Activated T-helper 1 cell treated with anti-CD3 and anti-CD28 coated beads, Interleukin-12 subunit alpha, Interleukin-12 subunit beta, Interleukin-2, Interleukin-4 antibody, amounts not matched to agents 30 ng/mL and 10 ng/mL and 1 ng/mL, durations not matched to agents 14 hours and 24 hours and 36 hours (primary cell): ENCODE measurements at regions not wholly inside any gene's neighbourhood (a gene's known extent, or its start where the extent isn't known, plus 50 kb on each side); places are given as distances from the start of the nearest gene placed in this dataset.
"Not testable (repeated sequence)": the region's sequence is repeated elsewhere in the genome, so short reads cannot be mapped to it uniquely, and the experiment has no call there.

Source experiments
- DNase-seq: peaks from one replicate; pipeline ENCODE4 v3.0.0; 2021; ENCODE audit warnings: low spot score
- H3K27ac Mint-ChIP-seq: one replicate; pipeline ENCODE4 v1.8.0; 2021; ENCODE audit warnings: mild to moderate bottlenecking, mixed read lengths
- H3K27me3 Mint-ChIP-seq: one replicate; pipeline ENCODE4 v1.8.0; 2022; ENCODE audit warnings: mild to moderate bottlenecking, moderate library complexity, mixed read lengths; ENCODE audit not compliant: insufficient read depth
- H3K36me3 Mint-ChIP-seq: one replicate; pipeline ENCODE4 v1.8.0; 2021; ENCODE audit warnings: low read depth, mixed read lengths
- H3K4me1 Mint-ChIP-seq: one replicate; pipeline ENCODE4 v1.8.0; 2021; ENCODE audit warnings: low read depth, mixed read lengths
- H3K4me3 Mint-ChIP-seq: one replicate; pipeline ENCODE4 v1.8.0; 2021; ENCODE audit warnings: mild to moderate bottlenecking, moderate library complexity, mixed read lengths
- H3K9me3 Mint-ChIP-seq: one replicate; pipeline ENCODE4 v1.8.0; 2021; ENCODE audit warnings: mixed read lengths
- intact Hi-C: fragments of 100-400 bp; cut with micrococcal nuclease; formaldehyde crosslinking; loops from one replicate; pipeline ENCODE4 v1.15.1; 2024

DNA sequence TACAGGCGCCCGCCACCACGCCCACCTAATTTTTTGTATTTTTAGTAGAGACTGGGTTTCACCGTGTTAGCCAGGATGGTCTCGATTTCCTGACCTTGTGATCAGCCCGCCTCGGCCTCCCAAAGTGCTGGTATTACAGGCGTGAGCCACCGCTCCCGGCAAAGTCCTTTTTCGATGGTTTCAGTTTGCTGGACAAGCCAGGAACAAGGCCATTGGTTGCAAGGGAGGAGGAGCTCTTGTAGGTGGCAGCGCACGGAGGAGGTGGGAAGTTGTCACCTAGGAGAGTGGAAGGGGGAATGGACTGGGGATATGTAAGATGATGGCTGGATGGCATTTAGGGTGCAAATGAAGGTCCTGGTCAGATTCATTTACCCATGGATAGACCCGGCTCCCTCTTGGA is 218.5 kb upstream of the ATP6AP2 start:
- H3K36me3 Mint-ChIP-seq, H3K27ac Mint-ChIP-seq, H3K4me1 Mint-ChIP-seq, DNase-seq, H3K27me3 Mint-ChIP-seq, H3K4me3 Mint-ChIP-seq, H3K9me3 Mint-ChIP-seq, intact Hi-C loops: not testable (repeated sequence)

DNA sequence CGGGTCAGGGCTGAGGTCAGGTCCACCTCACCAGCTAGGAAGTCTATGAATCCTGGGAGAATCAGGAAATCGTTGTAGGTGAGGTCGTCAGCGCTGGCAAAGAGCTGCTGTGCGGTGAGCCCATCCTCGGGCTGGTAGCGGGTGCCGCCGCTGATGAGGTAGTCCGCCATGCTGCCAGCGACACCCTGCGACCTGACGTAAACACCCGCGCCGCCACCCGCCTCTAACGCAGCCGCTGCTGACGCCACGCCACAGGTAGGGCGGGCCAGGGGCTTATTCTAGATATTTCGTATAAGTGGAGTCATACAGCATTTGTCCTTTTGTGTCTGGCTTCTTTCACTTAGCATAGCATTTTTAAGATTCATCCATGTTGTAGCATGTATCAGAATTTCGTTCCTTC is 220.2 kb upstream of the ATP6AP2 start:
- no peak overlapping the region for H3K4me3 Mint-ChIP-seq
- H3K4me1 Mint-ChIP-seq: no peaks in the 10 kb centered on the region
- intact Hi-C loops: no loop called here
- H3K27me3 Mint-ChIP-seq: peaks cover 2% of the 10 kb centered on the region
- no peaks in the 10 kb centered on the region for H3K36me3 Mint-ChIP-seq
- no peak overlapping the region for H3K27ac Mint-ChIP-seq
- no peaks in the 10 kb centered on the region for H3K9me3 Mint-ChIP-seq
- no peak for DNase-seq

DNA sequence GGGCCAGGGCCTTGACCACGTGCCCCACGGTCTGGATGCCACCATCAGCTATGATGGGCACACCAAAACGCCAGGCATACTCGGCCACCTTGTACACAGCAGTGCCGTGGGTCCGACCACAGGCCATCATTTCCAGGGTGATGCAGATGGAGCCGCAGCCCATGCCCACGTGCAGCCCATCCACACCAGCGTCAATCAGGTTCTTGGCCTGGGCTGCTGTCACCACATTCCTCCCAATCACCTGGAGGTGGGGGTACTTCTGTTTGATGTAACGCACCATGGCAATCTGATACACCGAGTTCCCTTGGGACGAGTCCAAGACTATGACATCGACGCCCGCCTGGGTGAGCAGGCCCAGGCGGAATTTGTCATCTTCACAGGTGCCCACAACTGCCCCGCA is 221.2 kb upstream of the ATP6AP2 start:
- intact Hi-C loops: no loop called here
- no peak for DNase-seq
- Mint-ChIP-seq H3K27me3 (peaks cover 2% of the 10 kb centered on the region), H3K4me3 (no peak overlapping the region), H3K9me3 (no peaks in the 10 kb centered on the region), H3K36me3 (no peaks in the 10 kb centered on the region), H3K27ac (no peak overlapping the region), H3K4me1 (no peaks in the 10 kb centered on the region)

DNA sequence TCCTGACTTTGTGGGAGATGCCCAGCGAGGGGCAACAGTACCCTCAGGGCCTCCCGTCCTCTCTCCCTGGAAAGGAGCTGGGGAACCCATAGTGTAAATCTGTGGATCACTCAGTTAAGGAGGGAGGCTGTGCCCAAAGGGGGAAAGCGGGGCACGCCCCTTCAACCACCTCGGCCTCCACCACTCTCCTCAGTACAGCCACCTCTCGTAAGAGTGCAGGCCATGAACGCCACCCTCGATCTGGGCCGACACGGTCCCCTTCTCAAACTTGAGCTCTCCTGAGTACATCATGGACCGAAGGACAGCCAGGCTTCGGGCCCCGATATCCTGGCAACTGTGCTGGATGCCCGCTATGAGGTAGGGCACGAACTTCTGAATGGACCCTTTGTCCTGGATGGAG is 221.8 kb upstream of the ATP6AP2 start:
- Mint-ChIP-seq H3K27ac (no peak overlapping the region), H3K9me3 (no peaks in the 10 kb centered on the region), H3K4me1 (no peaks in the 10 kb centered on the region), H3K4me3 (no peak overlapping the region), H3K36me3 (no peaks in the 10 kb centered on the region), H3K27me3 (peaks cover 2% of the 10 kb centered on the region)
- DNase-seq: no peak
- intact Hi-C loops: no loop called here

DNA sequence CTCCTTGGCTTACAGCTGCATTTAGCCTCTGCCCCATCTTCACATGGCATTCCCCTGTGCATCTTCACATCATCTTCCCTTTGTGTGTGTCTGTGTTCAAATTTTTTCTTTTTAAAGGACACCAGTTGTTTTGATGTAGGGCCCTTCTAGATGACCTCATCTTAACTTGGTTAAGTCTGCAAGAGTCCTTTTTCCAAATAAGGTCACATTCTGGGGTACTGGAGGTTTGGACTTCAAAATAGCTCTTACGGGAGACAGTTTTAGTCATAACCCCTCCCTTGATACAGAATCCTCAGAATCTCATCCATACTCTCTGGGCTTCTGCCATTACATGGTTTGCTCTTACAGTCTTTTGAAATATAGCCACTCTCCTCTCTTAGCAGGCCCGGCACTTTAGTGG is 231.5 kb upstream of the ATP6AP2 start:
- intact Hi-C loops: no loop called here
- H3K4me1 Mint-ChIP-seq: no peaks in the 10 kb centered on the region
- H3K27me3 Mint-ChIP-seq: peaks cover 2% of the 10 kb centered on the region
- no peak overlapping the region for H3K27ac Mint-ChIP-seq
- no peak overlapping the region for H3K4me3 Mint-ChIP-seq
- H3K36me3 Mint-ChIP-seq: no peaks in the 10 kb centered on the region
- DNase-seq: no peak
- H3K9me3 Mint-ChIP-seq: no peaks in the 10 kb centered on the region

DNA sequence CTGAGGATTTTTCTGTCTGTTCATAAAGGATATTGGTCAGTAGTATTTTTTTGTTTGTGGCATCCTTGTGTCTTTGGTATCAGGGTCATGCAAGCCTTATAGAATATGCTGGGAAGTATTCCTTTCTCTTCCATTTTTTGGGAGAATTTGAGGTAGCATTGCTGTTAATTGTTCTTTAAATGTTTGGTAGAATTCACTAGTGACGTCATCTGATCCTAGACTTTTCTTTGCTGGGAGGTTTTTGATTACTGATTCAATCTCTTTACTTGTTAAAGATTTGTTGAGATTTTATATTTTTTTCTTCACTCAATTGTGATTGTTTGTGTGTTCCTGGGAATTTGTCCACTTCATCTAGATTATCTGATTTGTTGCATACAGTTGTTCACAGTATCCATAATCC is 234.4 kb upstream of the ATP6AP2 start:
- H3K9me3 Mint-ChIP-seq: no peaks in the 10 kb centered on the region
- no peaks in the 10 kb centered on the region for H3K4me1 Mint-ChIP-seq
- H3K4me3 Mint-ChIP-seq: no peak overlapping the region
- H3K27ac Mint-ChIP-seq: no peak overlapping the region
- DNase-seq: no peak
- no peaks in the 10 kb centered on the region for H3K36me3 Mint-ChIP-seq
- peaks cover 2% of the 10 kb centered on the region for H3K27me3 Mint-ChIP-seq
- intact Hi-C loops: no loop called here

DNA sequence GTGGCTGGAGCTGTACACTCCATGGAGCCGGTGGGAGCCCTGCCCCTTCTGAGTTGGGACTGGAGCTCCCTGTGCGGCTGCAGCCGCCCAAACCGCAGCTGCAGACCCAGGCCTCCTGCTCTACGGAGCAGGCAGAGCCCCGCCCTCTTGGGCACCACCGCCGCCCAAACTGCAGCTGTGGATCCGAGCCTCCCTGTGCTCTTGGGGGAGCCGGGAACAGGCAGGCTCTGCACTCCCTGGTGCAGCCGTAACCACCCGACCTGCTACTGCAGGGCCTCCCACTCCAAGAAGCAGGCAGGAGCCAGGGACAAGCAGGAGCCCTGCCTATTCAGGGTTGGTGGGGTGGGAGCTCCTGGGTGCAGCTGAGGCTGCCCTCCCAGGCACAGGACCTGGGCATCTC is 237.5 kb upstream of the ATP6AP2 start:
- no peak overlapping the region for H3K4me3 Mint-ChIP-seq
- H3K9me3 Mint-ChIP-seq: no peaks in the 10 kb centered on the region
- intact Hi-C loops: no loop called here
- H3K4me1 Mint-ChIP-seq: no peaks in the 10 kb centered on the region
- H3K27me3 Mint-ChIP-seq: peaks cover 2% of the 10 kb centered on the region
- no peaks in the 10 kb centered on the region for H3K36me3 Mint-ChIP-seq
- H3K27ac Mint-ChIP-seq: no peak overlapping the region
- DNase-seq: no peak

DNA sequence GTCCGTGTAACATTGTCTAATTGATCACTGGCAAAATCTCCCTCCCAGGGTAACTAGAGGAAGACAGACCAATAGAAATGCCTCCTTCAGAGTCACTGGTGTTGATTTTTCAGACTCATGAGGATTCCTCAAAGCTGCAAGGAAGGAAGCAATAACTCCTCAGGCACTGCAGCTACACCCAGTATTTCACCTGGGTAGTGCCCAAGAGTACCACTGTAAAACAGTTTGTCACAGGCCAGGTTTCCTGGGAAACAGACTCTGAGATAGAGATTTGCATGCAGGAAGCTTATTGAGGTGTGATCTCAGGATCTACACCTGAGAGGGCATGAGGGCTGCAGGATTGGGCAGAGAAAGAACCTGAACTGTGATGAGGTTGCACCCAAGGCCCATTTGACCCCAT is 240.7 kb upstream of the ATP6AP2 start:
- Mint-ChIP-seq H3K4me3 (no peak overlapping the region), H3K36me3 (no peaks in the 10 kb centered on the region), H3K4me1 (no peaks in the 10 kb centered on the region), H3K9me3 (no peaks in the 10 kb centered on the region), H3K27me3 (no peaks in the 10 kb centered on the region), H3K27ac (no peak overlapping the region)
- intact Hi-C loops: no loop called here
- no peak for DNase-seq

DNA sequence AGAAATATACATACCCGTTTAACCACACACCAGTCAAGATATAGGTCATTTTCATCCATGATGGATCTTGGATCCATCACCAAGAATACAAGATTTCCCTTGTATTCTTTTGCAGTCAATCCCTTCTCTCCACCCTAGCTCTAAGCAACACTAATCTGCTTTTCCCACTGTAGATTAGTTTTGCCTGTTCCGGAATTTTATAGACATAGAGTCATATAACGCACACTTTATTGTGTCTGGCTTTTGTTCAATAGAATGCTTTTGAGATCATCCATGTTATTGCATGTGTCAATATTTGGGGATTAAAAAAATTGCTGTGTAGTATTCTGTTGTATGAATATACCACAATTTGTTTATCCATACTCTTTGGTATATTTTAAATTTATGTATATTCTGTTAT is 235.6 kb upstream of the BCOR start:
- H3K9me3 Mint-ChIP-seq: no peaks in the 10 kb centered on the region
- no peaks in the 10 kb centered on the region for H3K27me3 Mint-ChIP-seq
- no peak overlapping the region for H3K27ac Mint-ChIP-seq
- DNase-seq: no peak
- intact Hi-C loops: no loop called here
- no peaks in the 10 kb centered on the region for H3K4me1 Mint-ChIP-seq
- no peaks in the 10 kb centered on the region for H3K36me3 Mint-ChIP-seq
- no peak overlapping the region for H3K4me3 Mint-ChIP-seq

DNA sequence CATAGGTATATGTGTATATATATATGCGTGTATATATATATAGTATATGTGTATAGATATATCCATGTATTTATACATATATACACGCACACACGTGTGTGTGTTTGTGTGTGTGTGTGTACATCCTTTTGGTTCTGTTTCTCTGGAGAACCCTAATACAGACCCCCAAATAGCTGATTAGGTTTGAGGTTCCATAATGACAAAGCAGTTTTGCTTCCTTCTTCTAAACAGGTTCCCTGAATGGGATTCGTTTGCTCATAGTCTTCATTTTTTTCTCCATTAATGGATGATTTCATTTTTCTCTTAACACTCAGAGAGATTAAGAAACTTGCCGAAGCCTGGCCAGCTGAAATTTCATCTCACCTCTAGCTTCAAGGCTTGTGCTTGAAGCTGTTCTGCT is 234.0 kb upstream of the BCOR start:
- Mint-ChIP-seq H3K4me1 (no peaks in the 10 kb centered on the region), H3K4me3 (no peak overlapping the region), H3K36me3 (no peaks in the 10 kb centered on the region), H3K9me3 (no peaks in the 10 kb centered on the region), H3K27ac (no peak overlapping the region), H3K27me3 (peaks cover 2% of the 10 kb centered on the region)
- intact Hi-C loops: no loop called here
- DNase-seq: no peak

DNA sequence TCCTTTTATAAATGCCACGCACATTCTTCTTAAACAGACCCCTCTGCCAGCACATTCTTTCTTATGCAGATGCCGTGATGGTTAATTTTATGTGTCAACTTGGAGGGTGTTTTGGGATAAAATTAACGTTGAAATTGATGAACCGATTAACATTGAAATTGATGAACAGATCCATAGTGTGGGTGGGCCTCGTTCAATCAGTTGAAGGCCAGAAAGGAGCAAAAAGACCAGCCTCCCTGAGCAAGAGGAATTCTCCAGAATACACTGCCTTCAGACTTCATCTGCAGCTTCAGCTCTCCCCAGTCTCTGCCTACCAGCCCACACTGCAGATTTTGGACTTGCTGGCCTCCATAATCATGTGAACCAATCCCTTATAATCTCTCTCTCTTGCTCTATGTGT is 233.6 kb upstream of the BCOR start:
- Mint-ChIP-seq H3K27me3 (peaks cover 2% of the 10 kb centered on the region), H3K27ac (no peak overlapping the region), H3K36me3 (no peaks in the 10 kb centered on the region), H3K9me3 (no peaks in the 10 kb centered on the region), H3K4me3 (no peak overlapping the region), H3K4me1 (no peaks in the 10 kb centered on the region)
- intact Hi-C loops: no loop called here
- no peak for DNase-seq

DNA sequence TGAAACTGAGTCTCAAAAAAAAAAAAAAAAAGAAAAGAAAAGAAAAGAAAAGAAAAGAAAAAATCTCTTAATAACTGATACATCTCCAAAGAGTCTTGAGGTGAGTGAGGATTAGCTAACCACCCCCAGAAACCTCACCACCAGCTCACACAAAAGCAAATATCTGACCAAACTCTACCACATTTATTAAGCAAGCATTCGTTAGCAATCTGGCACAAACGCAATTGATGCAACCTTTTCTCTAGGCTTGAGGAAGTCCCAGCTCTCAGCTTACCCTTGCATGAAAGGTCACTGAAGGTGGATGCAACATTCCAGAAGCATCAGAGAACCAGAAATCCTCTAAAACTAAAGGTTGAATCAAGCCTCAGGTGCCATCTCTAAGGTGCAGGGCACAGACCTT is 231.9 kb upstream of the BCOR start:
- no peak overlapping the region for H3K27ac Mint-ChIP-seq
- no peak for DNase-seq
- H3K27me3 Mint-ChIP-seq: peaks cover 2% of the 10 kb centered on the region
- no peaks in the 10 kb centered on the region for H3K9me3 Mint-ChIP-seq
- intact Hi-C loops: no loop called here
- no peaks in the 10 kb centered on the region for H3K36me3 Mint-ChIP-seq
- no peak overlapping the region for H3K4me3 Mint-ChIP-seq
- no peaks in the 10 kb centered on the region for H3K4me1 Mint-ChIP-seq

DNA sequence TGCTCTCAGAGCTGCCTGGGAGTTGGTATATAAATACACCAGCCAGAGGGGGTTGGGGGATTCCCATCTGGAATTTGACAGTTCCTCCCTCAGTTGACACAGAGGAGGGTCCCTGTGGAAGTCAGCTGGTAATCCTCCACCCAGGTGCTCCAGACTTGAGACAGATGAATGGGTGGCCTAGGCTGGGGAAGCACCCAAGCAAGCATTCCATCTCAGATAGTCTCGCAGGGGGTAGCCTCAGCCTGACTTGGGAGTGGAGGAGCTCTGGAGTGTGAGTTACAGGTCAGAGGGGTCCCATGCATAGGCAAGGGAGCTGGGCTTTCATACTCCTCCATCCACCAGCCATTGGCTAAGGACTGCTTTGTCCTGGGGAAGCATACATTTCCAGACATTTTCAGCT is 229.3 kb upstream of the BCOR start:
- Mint-ChIP-seq H3K36me3 (no peaks in the 10 kb centered on the region), H3K4me1 (no peaks in the 10 kb centered on the region), H3K27me3 (peaks cover 2% of the 10 kb centered on the region), H3K4me3 (no peak overlapping the region), H3K27ac (no peak overlapping the region), H3K9me3 (no peaks in the 10 kb centered on the region)
- intact Hi-C loops: no loop called here
- no peak for DNase-seq

DNA sequence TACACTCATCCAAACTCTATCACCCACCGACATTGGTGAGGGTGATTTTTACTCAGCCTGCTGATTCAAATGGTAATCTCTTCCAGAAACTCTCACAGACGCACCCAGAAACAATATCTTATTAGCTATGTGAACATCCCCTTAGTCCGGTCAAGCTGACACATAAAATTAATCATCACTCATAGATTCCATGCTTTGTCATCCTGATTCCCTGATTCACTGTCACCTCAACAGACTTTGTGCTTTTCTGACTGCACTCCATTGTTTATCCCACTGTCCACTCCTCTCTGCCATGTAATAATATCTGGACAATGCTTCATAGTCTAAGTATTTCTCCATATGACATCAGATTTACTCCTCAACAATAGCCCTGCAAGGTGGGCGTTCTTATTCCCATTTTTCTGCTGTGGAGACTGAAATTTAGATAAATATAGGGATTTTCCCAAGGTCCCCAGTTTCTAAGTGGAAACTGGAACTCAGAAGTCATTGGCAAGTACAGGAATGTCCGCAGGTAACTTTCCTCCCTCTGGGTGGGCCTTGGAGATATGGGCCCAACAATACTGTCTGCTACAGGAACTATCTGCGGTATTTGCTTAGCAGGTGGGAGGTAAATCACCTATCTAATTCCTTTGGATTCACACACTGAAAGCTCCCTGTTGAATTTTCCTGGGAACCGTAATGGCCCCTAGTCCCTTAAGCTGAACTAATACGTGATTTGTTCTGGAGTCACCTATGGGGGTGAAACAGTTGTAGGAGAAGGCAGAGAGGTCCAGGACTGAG is 228.6 kb upstream of the BCOR start:
- intact Hi-C loops: no loop called here
- Mint-ChIP-seq H3K4me1 (no peaks in the 10 kb centered on the region), H3K36me3 (no peaks in the 10 kb centered on the region), H3K4me3 (no peak overlapping the region), H3K9me3 (peaks cover under 1% of the 10 kb centered on the region), H3K27ac (no peak overlapping the region), H3K27me3 (peaks cover 2% of the 10 kb centered on the region)
- no peak for DNase-seq
